ENCODE measurements at regions not wholly inside any gene's neighbourhood (a gene's known extent, or its start where the extent isn't known, plus 50 kb on each side); places are given as distances from the start of the nearest gene placed in this dataset.
A peak's percentile ranks its signal among the peaks of the same experiment; 100 is the strongest.

- H4K8ac ChIP-seq (ENCODE audit: low read length), result no peak overlapping the region
- no peaks in the 10 kb centered on the region for H3K36me3 ChIP-seq (ENCODE audit: control insufficient read depth in 1 of 2, insufficient read depth in 2 of 2, low read depth in 1 of 2, low read length in 2 of 2)
- no peak overlapping the region for H2AFZ ChIP-seq (ENCODE audit: low read depth, low read length)
- no peak overlapping the region for H2AK5ac ChIP-seq (ENCODE audit: low read length, severe bottlenecking)
- H3K4ac ChIP-seq (ENCODE audit: low read depth in 1 of 2, low read length in 2 of 2), result no peak overlapping the region
- H3K4me3 ChIP-seq (ENCODE audit: insufficient read depth in 1 of 2, low read depth in 1 of 2, low read length in 2 of 2), result no peak overlapping the region
- H3K18ac ChIP-seq (ENCODE audit: low read depth in 1 of 2, low read length in 2 of 2), result no peak overlapping the region
- DNase-seq, result no peak
- no peak overlapping the region for H2BK15ac ChIP-seq (ENCODE audit: low read depth, poor library complexity, severe bottlenecking)
- H3K27me3 ChIP-seq (ENCODE audit: control insufficient read depth in 1 of 2, insufficient read depth in 1 of 2, low read length in 2 of 2), result peaks cover 0 to 4% of the 10 kb centered on the region in 2 experiments
- no peaks in the 10 kb centered on the region for H3K9me3 ChIP-seq (ENCODE audit: control insufficient read depth, low read length)
- H3K4me1 ChIP-seq (ENCODE audit: control insufficient read depth, insufficient read depth, low read depth, low read length), result no peaks in the 10 kb centered on the region
- no peak overlapping the region for H4K91ac ChIP-seq (ENCODE audit: low read length)
- H3K23ac ChIP-seq (ENCODE audit: low read length in 2 of 2), result no peak overlapping the region
- no peak overlapping the region for H2BK12ac ChIP-seq (ENCODE audit: low read length in 2 of 2)
- H2BK5ac ChIP-seq (ENCODE audit: low read depth, low read length, poor library complexity, severe bottlenecking), result no peak overlapping the region
- H3K9ac ChIP-seq (ENCODE audit: low read length), result no peak overlapping the region
- no peak overlapping the region for H2BK120ac ChIP-seq (ENCODE audit: low read depth, low read length)
- WGBS, result 81% methylated on average over 4 of the region's 4 CpGs
- no peak overlapping the region for H3K14ac ChIP-seq (ENCODE audit: low read length in 2 of 2)
- H3K27ac ChIP-seq (ENCODE audit: low read length, poor library complexity, severe bottlenecking), result no peak overlapping the region
- no peak overlapping the region for H3K4me2 ChIP-seq (ENCODE audit: low read length, poor library complexity, severe bottlenecking)
- H3K79me1 ChIP-seq (replicated peaks; ENCODE audit: low read length, poor library complexity, severe bottlenecking), result no peaks in the 10 kb centered on the region
Observed at GRCh38 chr6:14826456-14826855, 419.4 kb upstream of the JARID2 start.

- DNase-seq, result no peak
- H3K4me2 ChIP-seq (ENCODE audit: low read length, poor library complexity, severe bottlenecking), result no peak overlapping the region
- H3K27ac ChIP-seq (ENCODE audit: low read length, poor library complexity, severe bottlenecking), result no peak overlapping the region
- H3K18ac ChIP-seq (ENCODE audit: low read depth in 1 of 2, low read length in 2 of 2), result peak overlapping the region in 1 of 2 experiments; percentile 26
- no peak overlapping the region for H2AFZ ChIP-seq (ENCODE audit: low read depth, low read length)
- H2BK12ac ChIP-seq (ENCODE audit: low read length in 2 of 2), result no peak overlapping the region
- no peak overlapping the region for H4K8ac ChIP-seq (ENCODE audit: low read length)
- H3K27me3 ChIP-seq (ENCODE audit: control insufficient read depth in 1 of 2, insufficient read depth in 1 of 2, low read length in 2 of 2), result peaks cover 0 to 6% of the 10 kb centered on the region in 2 experiments
- no peak overlapping the region for H3K4ac ChIP-seq (ENCODE audit: low read depth in 1 of 2, low read length in 2 of 2)
- no peak overlapping the region for H4K91ac ChIP-seq (ENCODE audit: low read length)
- H3K4me3 ChIP-seq (ENCODE audit: insufficient read depth in 1 of 2, low read depth in 1 of 2, low read length in 2 of 2), result no peak overlapping the region
- H3K14ac ChIP-seq (ENCODE audit: low read length in 2 of 2), result no peak overlapping the region
- no peak overlapping the region for H2AK5ac ChIP-seq (ENCODE audit: low read length, severe bottlenecking)
- no peak overlapping the region for H2BK5ac ChIP-seq (ENCODE audit: low read depth, low read length, poor library complexity, severe bottlenecking)
- no peak overlapping the region for H2BK15ac ChIP-seq (ENCODE audit: low read depth, poor library complexity, severe bottlenecking)
- no peak overlapping the region for H3K9ac ChIP-seq (ENCODE audit: low read length)
- 98% methylated on average over 10 of the region's 10 CpGs for WGBS
- no peaks in the 10 kb centered on the region for H3K36me3 ChIP-seq (ENCODE audit: control insufficient read depth in 1 of 2, insufficient read depth in 2 of 2, low read depth in 1 of 2, low read length in 2 of 2)
- no peak overlapping the region for H3K23ac ChIP-seq (ENCODE audit: low read length in 2 of 2)
- no peaks in the 10 kb centered on the region for H3K9me3 ChIP-seq (ENCODE audit: control insufficient read depth, low read length)
- H3K79me1 ChIP-seq (replicated peaks; ENCODE audit: low read length, poor library complexity, severe bottlenecking), result no peaks in the 10 kb centered on the region
- H2BK120ac ChIP-seq (ENCODE audit: low read depth, low read length), result no peak overlapping the region
- no peaks in the 10 kb centered on the region for H3K4me1 ChIP-seq (ENCODE audit: control insufficient read depth, insufficient read depth, low read depth, low read length)
Observed at GRCh38 chr6:14827354-14827753, 418.5 kb upstream of the JARID2 start.

- Histone ChIP-seq H4K91ac (ENCODE audit: low read length) (no peak overlapping the region), H2AFZ (ENCODE audit: low read depth, low read length) (no peak overlapping the region), H3K9ac (ENCODE audit: low read length) (no peak overlapping the region), H3K18ac (ENCODE audit: low read depth in 1 of 2, low read length in 2 of 2) (no peak overlapping the region), H3K27me3 (ENCODE audit: control insufficient read depth in 1 of 2, insufficient read depth in 1 of 2, low read length in 2 of 2) (peaks cover 0 to 6% of the 10 kb centered on the region in 2 experiments), H4K8ac (ENCODE audit: low read length) (no peak overlapping the region), H3K4me2 (ENCODE audit: low read length, poor library complexity, severe bottlenecking) (no peak overlapping the region), H3K9me3 (ENCODE audit: control insufficient read depth, low read length) (no peaks in the 10 kb centered on the region), H2AK5ac (ENCODE audit: low read length, severe bottlenecking) (no peak overlapping the region), H3K4me3 (ENCODE audit: insufficient read depth in 1 of 2, low read depth in 1 of 2, low read length in 2 of 2) (no peak overlapping the region), H2BK15ac (ENCODE audit: low read depth, poor library complexity, severe bottlenecking) (no peak overlapping the region), H3K27ac (ENCODE audit: low read length, poor library complexity, severe bottlenecking) (no peak overlapping the region), H3K36me3 (ENCODE audit: control insufficient read depth in 1 of 2, insufficient read depth in 2 of 2, low read depth in 1 of 2, low read length in 2 of 2) (no peaks in the 10 kb centered on the region), H3K14ac (ENCODE audit: low read length in 2 of 2) (no peak overlapping the region), H3K79me1 (replicated peaks; ENCODE audit: low read length, poor library complexity, severe bottlenecking) (no peaks in the 10 kb centered on the region), H3K4me1 (ENCODE audit: control insufficient read depth, insufficient read depth, low read depth, low read length) (no peaks in the 10 kb centered on the region), H3K4ac (ENCODE audit: low read depth in 1 of 2, low read length in 2 of 2) (no peak overlapping the region), H3K23ac (ENCODE audit: low read length in 2 of 2) (no peak overlapping the region), H2BK120ac (ENCODE audit: low read depth, low read length) (no peak overlapping the region), H2BK5ac (ENCODE audit: low read depth, low read length, poor library complexity, severe bottlenecking) (no peak overlapping the region), H2BK12ac (ENCODE audit: low read length in 2 of 2) (no peak overlapping the region)
- no peak for DNase-seq
- 47% methylated on average over 9 of the region's 9 CpGs for WGBS
Observed at GRCh38 chr6:14828201-14828611, 417.7 kb upstream of the JARID2 start.

GRCh38 chr6:14831070-14831469, 414.8 kb upstream of the JARID2 start:
- no peaks in the 10 kb centered on the region for H3K36me3 ChIP-seq (ENCODE audit: control insufficient read depth in 1 of 2, insufficient read depth in 2 of 2, low read depth in 1 of 2, low read length in 2 of 2)
- no peak overlapping the region for H3K4me2 ChIP-seq (ENCODE audit: low read length, poor library complexity, severe bottlenecking)
- H3K27me3 ChIP-seq (ENCODE audit: control insufficient read depth in 1 of 2, insufficient read depth in 1 of 2, low read length in 2 of 2), result peaks cover 0 to 6% of the 10 kb centered on the region in 2 experiments
- DNase-seq, result no peak
- no peaks in the 10 kb centered on the region for H3K4me1 ChIP-seq (ENCODE audit: control insufficient read depth, insufficient read depth, low read depth, low read length)
- H3K9ac ChIP-seq (ENCODE audit: low read length), result no peak overlapping the region
- H3K4ac ChIP-seq (ENCODE audit: low read depth in 1 of 2, low read length in 2 of 2), result no peak overlapping the region
- no peak overlapping the region for H2AFZ ChIP-seq (ENCODE audit: low read depth, low read length)
- peak overlapping the region in 1 of 2 experiments; percentile 60 for H3K18ac ChIP-seq (ENCODE audit: low read depth in 1 of 2, low read length in 2 of 2)
- H3K9me3 ChIP-seq (ENCODE audit: control insufficient read depth, low read length), result no peaks in the 10 kb centered on the region
- no peak overlapping the region for H2BK5ac ChIP-seq (ENCODE audit: low read depth, low read length, poor library complexity, severe bottlenecking)
- WGBS, result 90% methylated on average over 5 of the region's 5 CpGs
- no peak overlapping the region for H4K8ac ChIP-seq (ENCODE audit: low read length)
- H2AK5ac ChIP-seq (ENCODE audit: low read length, severe bottlenecking), result no peak overlapping the region
- no peak overlapping the region for H4K91ac ChIP-seq (ENCODE audit: low read length)
- H3K27ac ChIP-seq (ENCODE audit: low read length, poor library complexity, severe bottlenecking), result no peak overlapping the region
- no peak overlapping the region for H2BK120ac ChIP-seq (ENCODE audit: low read depth, low read length)
- no peak overlapping the region for H3K4me3 ChIP-seq (ENCODE audit: insufficient read depth in 1 of 2, low read depth in 1 of 2, low read length in 2 of 2)
- no peak overlapping the region for H3K23ac ChIP-seq (ENCODE audit: low read length in 2 of 2)
- no peak overlapping the region for H3K14ac ChIP-seq (ENCODE audit: low read length in 2 of 2)
- H2BK12ac ChIP-seq (ENCODE audit: low read length in 2 of 2), result no peak overlapping the region
- H3K79me1 ChIP-seq (replicated peaks; ENCODE audit: low read length, poor library complexity, severe bottlenecking), result no peaks in the 10 kb centered on the region
- H2BK15ac ChIP-seq (ENCODE audit: low read depth, poor library complexity, severe bottlenecking), result no peak overlapping the region

Data from mesenchymal stem cell (in vitro differentiated cells and primary cell).